Endothelial cell of umbilical vein (primary cell): ENCODE measurements at regions not wholly inside any gene's neighbourhood (a gene's known extent, or its start where the extent isn't known, plus 50 kb on each side); places are given as distances from the start of the nearest gene placed in this dataset.

Experiments
- BruUV-seq: library from RNA; stranded (reverse); fragments of 400-500 nt; replicated peaks from 2 replicates; lab custom pipeline; 2021; lab: Mats Ljungman, UMichigan
- CTCF ChIA-PET: fragments of 300-600, 350-600 bp; sonication (Branson Sonifier 250); formaldehyde crosslinking; loops from one replicate; lab custom pipeline; 2021; ENCODE audit warnings: antibody characterized with exemption, inconsistent platforms; lab: Charles Lee
- POLR2A ChIA-PET: fragments of 300-600, 350-600 bp; sonication (Branson Sonifier 250); formaldehyde crosslinking; loops from one replicate; lab custom pipeline; 2021; ENCODE audit warnings: antibody characterized with exemption, inconsistent platforms; lab: Charles Lee
- DNase-seq: peaks from one replicate; pipeline ENCODE4 v3.0.0-alpha.2; 2011; ENCODE audit warnings: low read depth, low spot score
- FAIRE-seq: peaks from 2 replicates; lab custom pipeline; 2011; peaks lifted over from hg19 to GRCh38; lab: Jason Lieb, UNC
- H2AFZ ChIP-seq: 2 replicates; pipeline ENCODE4 v1.6.0; 2012; ENCODE audit warnings: low read depth, low read length, control low read depth, inconsistent platforms
- H3K27ac ChIP-seq: 2 replicates; pipeline ENCODE4 v1.5.1; 2011; ENCODE audit warnings: low read depth, mild to moderate bottlenecking, control low read depth, low read length, moderate library complexity; ENCODE audit not compliant: insufficient read depth
- H3K27me3 ChIP-seq, 2 experiments: 2 replicates each; pipeline versions ENCODE4 v1.6.0 to v1.6.1; 2011; ENCODE audit warnings: low read length in 2 of 2, mixed read lengths in 1 of 2; ENCODE audit not compliant: control insufficient read depth in 2 of 2, insufficient read depth in 2 of 2
- H3K36me3 ChIP-seq, 2 experiments: 2 replicates in 1 of 2; 3 replicates in 1 of 2; pipeline ENCODE4 v1.5.1; 2011; ENCODE audit warnings: low read length in 2 of 2, mild to moderate bottlenecking in 1 of 2, moderate library complexity in 1 of 2; ENCODE audit not compliant: control insufficient read depth in 2 of 2, insufficient read depth in 2 of 2; ENCODE audit errors: extremely low read depth in 1 of 2
- H3K4me1 ChIP-seq: 3 replicates; pipeline ENCODE4 v1.5.1; 2011; ENCODE audit warnings: mild to moderate bottlenecking, low read length; ENCODE audit not compliant: control insufficient read depth, insufficient read depth; ENCODE audit errors: extremely low read depth
- H3K4me2 ChIP-seq: 2 replicates; pipeline ENCODE4 v1.6.1; 2011; ENCODE audit warnings: low read length, control low read depth, mixed read lengths; ENCODE audit not compliant: insufficient read depth
- H3K4me3 ChIP-seq, 3 experiments: fragments of 200-600 bp in 1 of 3; sonication (generic), shearing (Covaris generic) in 1 of 3; replicated peaks in 1 of 3; 2 replicates each; pipeline ENCODE4 v1.5.1; 2011 to 2016; ENCODE audit warnings: control low read depth in 3 of 3, low read length in 3 of 3, mild to moderate bottlenecking in 2 of 3, inconsistent platforms in 1 of 3, low read depth in 1 of 3, moderate library complexity in 1 of 3; ENCODE audit not compliant: insufficient read depth in 1 of 3
- H3K79me2 ChIP-seq: 2 replicates; pipeline ENCODE4 v1.6.0; 2012; ENCODE audit warnings: low read length, inconsistent platforms; ENCODE audit not compliant: control insufficient read depth, insufficient read depth
- H3K9ac ChIP-seq: replicated peaks from 2 replicates; pipeline ENCODE3; 2011; ENCODE audit warnings: low read length, control low read depth; ENCODE audit not compliant: insufficient read depth; ENCODE audit errors: extremely low read depth
- H3K9me1 ChIP-seq: replicated peaks from 3 replicates; pipeline ENCODE4 v1.6.0; 2011; ENCODE audit warnings: mild to moderate bottlenecking, low read length; ENCODE audit not compliant: control insufficient read depth, insufficient read depth; ENCODE audit errors: extremely low read depth
- H3K9me3 ChIP-seq: replicated peaks from 2 replicates; pipeline ENCODE4 v1.5.1; 2012; ENCODE audit warnings: low read length, inconsistent platforms; ENCODE audit not compliant: control insufficient read depth, insufficient read depth
- H4K20me1 ChIP-seq: replicated peaks from 2 replicates; pipeline ENCODE3; 2011; ENCODE audit warnings: mild to moderate bottlenecking, low read length; ENCODE audit not compliant: control insufficient read depth, insufficient read depth; ENCODE audit errors: extremely low read depth
- CTCF ChIP-seq, 2 donors: IDR thresholded peaks; 1 replicate in 1 of 2; 2 replicates in 1 of 2; pipeline ENCODE4 v1.5.1; 2011; ENCODE audit warnings: low read length in 2 of 2, mild to moderate bottlenecking in 2 of 2, moderate library complexity in 2 of 2, control low read depth in 1 of 2, inconsistent platforms in 1 of 2, low read depth in 1 of 2; ENCODE audit not compliant: insufficient read depth in 1 of 2; ENCODE audit errors: extremely low read depth in 1 of 2
- EZH2 ChIP-seq: IDR thresholded peaks from 2 replicates; pipeline ENCODE4 v1.6.1; 2012; ENCODE audit warnings: borderline replicate concordance, low read depth, mild to moderate bottlenecking, moderate library complexity, low read length, inconsistent platforms; ENCODE audit not compliant: severe bottlenecking
- FOS ChIP-seq: IDR thresholded peaks from 2 replicates; pipeline ENCODE4 v1.6.1; 2011; ENCODE audit warnings: mild to moderate bottlenecking, low read length, moderate library complexity, borderline replicate concordance; ENCODE audit not compliant: insufficient read depth
- GATA2 ChIP-seq: IDR thresholded peaks from 2 replicates; pipeline ENCODE4 v1.7.0; 2011; ENCODE audit warnings: low read depth, mild to moderate bottlenecking, moderate library complexity, mixed read lengths, low read length; ENCODE audit not compliant: insufficient read length, insufficient read depth
- JUN ChIP-seq: IDR thresholded peaks from 2 replicates; pipeline ENCODE4 v1.6.1; 2011; ENCODE audit warnings: borderline replicate concordance, low read depth; ENCODE audit not compliant: insufficient read length, insufficient read depth
- MAX ChIP-seq: IDR thresholded peaks from 2 replicates; pipeline ENCODE4 v1.6.1; 2011; ENCODE audit not compliant: insufficient read depth, insufficient read length
- MYC ChIP-seq: IDR thresholded peaks from one replicate; pipeline ENCODE4 v1.6.1; 2011; ENCODE audit warnings: mild to moderate bottlenecking, low read depth, low read length
- POLR2A ChIP-seq: IDR thresholded peaks from 2 replicates; pipeline ENCODE4 v1.6.1; 2012; ENCODE audit warnings: low read depth, mild to moderate bottlenecking, control low read depth, low read length
- POLR2AphosphoS5 ChIP-seq: IDR thresholded peaks from 2 replicates; pipeline ENCODE4 v1.6.1; 2012; ENCODE audit warnings: low read depth, mild to moderate bottlenecking, control low read depth, low read length, moderate library complexity; ENCODE audit not compliant: insufficient read depth
- dilution Hi-C: fragments of 300-500 bp; cut with MboI; formaldehyde crosslinking; loops from one replicate; pipeline ENCODE4 v1.15.0; 2019; ENCODE audit warnings: low sequenced_read_pairs; ENCODE audit not compliant: extremely low pct_ligation_motif_present
- intact Hi-C: fragments of 100-400 bp; cut with micrococcal nuclease; formaldehyde crosslinking; loops from one replicate; pipeline ENCODE4 v1.10.0; 2022

GRCh38 chr7:112619343-112619742, 138.6 kb downstream of the LSMEM1 start:
- Histone ChIP-seq H3K4me3 (no peak overlapping the region), H3K9me1 (no peaks in the 10 kb centered on the region), H3K4me2 (no peak overlapping the region), H3K79me2 (no peaks in the 10 kb centered on the region), H3K27ac (no peak overlapping the region), H2AFZ (no peak overlapping the region), H3K9me3 (no peaks in the 10 kb centered on the region), H3K4me1 (no peaks in the 10 kb centered on the region), H3K27me3 (peaks cover 2 to 5% of the 10 kb centered on the region in 2 experiments), H3K36me3 (no peaks in the 10 kb centered on the region), H3K9ac (no peak overlapping the region), H4K20me1 (no peaks in the 10 kb centered on the region)
- BruUV-seq, result no TSS peak
- POLR2A ChIA-PET, result no interaction called here
- CTCF ChIA-PET, result no interaction called here
- DNase-seq, result no peak
- no peak for TF ChIP-seq EZH2
- no peak for TF ChIP-seq JUN
- TF ChIP-seq POLR2AphosphoS5, result no peak
- TF ChIP-seq POLR2A, result no peak
- no peak for TF ChIP-seq GATA2
- TF ChIP-seq MAX, result no peak
- no peak for TF ChIP-seq CTCF (IDR thresholded peaks at IDR 0.05; ENCODE audit: extremely low read depth in 1 of 2, insufficient read depth in 1 of 2, low read depth in 1 of 2, low read length in 2 of 2)
- TF ChIP-seq MYC, result no peak
- no peak for TF ChIP-seq FOS
- intact Hi-C loops, result no loop called here
- dilution Hi-C loops, result no loop called here
- FAIRE-seq, result no peak
